ENCODE measurements at regions not wholly inside any gene's neighbourhood (a gene's known extent, or its start where the extent isn't known, plus 50 kb on each side); places are given as distances from the start of the nearest gene placed in this dataset.
"Not testable (repeated sequence)": the region's sequence is repeated elsewhere in the genome, so short reads cannot be mapped to it uniquely, and the experiment has no call there.

- DNase-seq: no peak
Observed at GRCh38 chr7:106371629-106372028, 86.8 kb upstream of the NAMPT start.

- DNase-seq: no peak
Observed at GRCh38 chr7:106370542-106370941, 85.8 kb upstream of the NAMPT start.

- DNase-seq: no peak
Observed at GRCh38 chr7:106369816-106370215, 85.0 kb upstream of the NAMPT start.

GRCh38 chr7:106369352-106369751 is 84.6 kb upstream of the NAMPT start:
- DNase-seq: no peak

- no peak for DNase-seq
Observed at GRCh38 chr7:106367664-106368063, 82.9 kb upstream of the NAMPT start.

GRCh38 chr7:106367018-106367420 is 82.2 kb upstream of the NAMPT start:
- no peak for DNase-seq

- no peak for DNase-seq
Observed at GRCh38 chr7:106365252-106366005, 80.6 kb upstream of the NAMPT start.

GRCh38 chr7:106362507-106362906 is 77.7 kb upstream of the NAMPT start:
- not testable (repeated sequence) for DNase-seq

GRCh38 chr7:106358103-106358663 is 73.4 kb upstream of the NAMPT start:
- DNase-seq: no peak

GRCh38 chr7:106357675-106358074 is 72.9 kb upstream of the NAMPT start:
- no peak for DNase-seq

- no peak for DNase-seq
Observed at GRCh38 chr7:106354822-106355221, 70.0 kb upstream of the NAMPT start.

- no peak for DNase-seq
Observed at GRCh38 chr7:106353944-106354343, 69.2 kb upstream of the NAMPT start.

- DNase-seq: no peak
Observed at GRCh38 chr7:106348231-106348630, 63.4 kb upstream of the NAMPT start.

GRCh38 chr7:106347229-106347833 is 62.5 kb upstream of the NAMPT start:
- no peak for DNase-seq

- no peak for DNase-seq
Observed at GRCh38 chr7:106346678-106347217, 62.0 kb upstream of the NAMPT start.

GRCh38 chr7:106346167-106346677 is 61.4 kb upstream of the NAMPT start:
- DNase-seq: no peak

- no peak for DNase-seq
Observed at GRCh38 chr7:106345421-106346166, 60.8 kb upstream of the NAMPT start.

GRCh38 chr7:106344861-106345260 is 60.1 kb upstream of the NAMPT start:
- no peak for DNase-seq

GRCh38 chr7:106344211-106344610 is 59.4 kb upstream of the NAMPT start:
- no peak for DNase-seq

- DNase-seq: not testable (repeated sequence)
Observed at GRCh38 chr7:106342049-106342448, 57.3 kb upstream of the NAMPT start.

GRCh38 chr7:106340247-106340596 is 55.4 kb upstream of the NAMPT start:
- DNase-seq: not testable (repeated sequence)

- DNase-seq: no peak
Observed at GRCh38 chr7:106339513-106340246, 54.9 kb upstream of the NAMPT start.

GRCh38 chr7:106337754-106338153 is 53.0 kb upstream of the NAMPT start:
- DNase-seq: no peak

Data from DMS 273 treated with DMSO at 0.1 percent for 48 hours (cell line).